PC-3 (cell line): ENCODE measurements at regions not wholly inside any gene's neighbourhood (a gene's known extent, or its start where the extent isn't known, plus 50 kb on each side); places are given as distances from the start of the nearest gene placed in this dataset.

Experiments used
- ATAC-seq: fragments of 200-7000 bp; cut with Tn5 transposase; 2 replicates; pipeline ENCODE4 v1.9.1; 2020; ENCODE audit warnings: mild to moderate bottlenecking, moderate library complexity
- BruUV-seq: library from RNA; stranded (reverse); fragments of 400-500 nt; replicated peaks from 2 replicates; lab custom pipeline; 2021; lab: Mats Ljungman, UMichigan
- CTCF ChIA-PET: fragments of 300-600 bp; sonication (Branson Sonifier 250); formaldehyde crosslinking; loops from one replicate; lab custom pipeline; 2022; ENCODE audit warnings: antibody characterized with exemption; lab: Charles Lee
- POLR2A ChIA-PET: fragments of 300-600 bp; sonication (Branson Sonifier 250); formaldehyde crosslinking; loops from one replicate; lab custom pipeline; 2022; ENCODE audit warnings: antibody characterized with exemption; ENCODE audit not compliant: unreplicated experiment; lab: Charles Lee
- DNase-seq: peaks from one replicate; pipeline ENCODE4 v3.0.0-alpha.2; 2015
- H2AFZ ChIP-seq: fragments of 300-600 bp; sonication (generic); 2 replicates; pipeline ENCODE4 v1.6.0; 2016; ENCODE audit warnings: antibody characterized with exemption, low read length
- H3F3A ChIP-seq: fragments of 300-600 bp; sonication (generic); one replicate; pipeline ENCODE4 v1.6.0; 2017; ENCODE audit warnings: antibody characterized with exemption, low read length, control low read depth, mild to moderate bottlenecking; ENCODE audit not compliant: unreplicated experiment
- H3K27ac ChIP-seq: fragments of 300-600 bp; sonication (generic); 2 replicates; pipeline ENCODE4 v1.5.1; 2016; ENCODE audit warnings: mild to moderate bottlenecking, low read length
- H3K27me3 ChIP-seq: fragments of 300-600 bp; sonication (generic); 2 replicates; pipeline ENCODE4 v1.6.1; 2016; ENCODE audit warnings: low read length, mixed read lengths
- H3K36me3 ChIP-seq: fragments of 300-600 bp; sonication (generic); 2 replicates; pipeline ENCODE4 v1.6.1; 2016; ENCODE audit warnings: low read depth, mixed run types, low read length, mixed read lengths
- H3K4me1 ChIP-seq: fragments of 300-600 bp; sonication (generic); 2 replicates; pipeline ENCODE4 v1.5.1; 2016; ENCODE audit warnings: low read length; ENCODE audit not compliant: insufficient read depth
- H3K4me2 ChIP-seq: fragments of 300-600 bp; sonication (generic); 2 replicates; pipeline ENCODE4 v1.6.0; 2016; ENCODE audit warnings: low read length
- H3K4me3 ChIP-seq: fragments of 300-600 bp; sonication (generic); 2 replicates; pipeline ENCODE4 v1.5.1; 2016; ENCODE audit warnings: mild to moderate bottlenecking, low read length, mixed read lengths
- H3K79me2 ChIP-seq: fragments of 300-600 bp; sonication (generic); 2 replicates; pipeline ENCODE4 v1.6.1; 2017; ENCODE audit warnings: low read length, mixed read lengths
- H3K9ac ChIP-seq: fragments of 300-600 bp; sonication (generic); 2 replicates; pipeline ENCODE4 v1.6.0; 2016; ENCODE audit warnings: mild to moderate bottlenecking, low read length
- H3K9me2 ChIP-seq: fragments of 300-600 bp; sonication (generic); replicated peaks from 2 replicates; pipeline ENCODE4 v1.6.1; 2016; ENCODE audit warnings: mixed run types, low read length, mixed read lengths
- H3K9me3 ChIP-seq: fragments of 300-600 bp; sonication (generic); 2 replicates; pipeline ENCODE4 v1.6.1; 2016; ENCODE audit warnings: low read length, mixed read lengths
- H4K20me1 ChIP-seq: fragments of 300-600 bp; sonication (generic); 2 replicates; pipeline ENCODE4 v1.6.1; 2016; ENCODE audit warnings: low read length, mixed read lengths
- CTCF ChIP-seq: fragments of 300-600 bp; sonication (generic); conservative IDR thresholded peaks from 2 replicates; pipeline ENCODE4 v1.5.1; 2017; ENCODE audit warnings: antibody characterized with exemption, low read depth, mild to moderate bottlenecking, low read length
- EZH2 ChIP-seq: fragments of 300-600 bp; sonication (generic); IDR thresholded peaks from one replicate; pipeline ENCODE4 v1.6.1; 2017; ENCODE audit warnings: antibody characterized with exemption, mild to moderate bottlenecking, low read length; ENCODE audit not compliant: unreplicated experiment
- EZH2phosphoT487 ChIP-seq: fragments of 300-600 bp; sonication (generic); IDR thresholded peaks from 2 replicates; pipeline ENCODE4 v1.6.1; 2018; ENCODE audit warnings: mild to moderate bottlenecking, antibody characterized with exemption, low read length, borderline replicate concordance
- intact Hi-C: fragments of 100-400 bp; cut with micrococcal nuclease; formaldehyde crosslinking; loops from 2 replicates; pipeline ENCODE4 v1.9.0; 2023

DNA sequence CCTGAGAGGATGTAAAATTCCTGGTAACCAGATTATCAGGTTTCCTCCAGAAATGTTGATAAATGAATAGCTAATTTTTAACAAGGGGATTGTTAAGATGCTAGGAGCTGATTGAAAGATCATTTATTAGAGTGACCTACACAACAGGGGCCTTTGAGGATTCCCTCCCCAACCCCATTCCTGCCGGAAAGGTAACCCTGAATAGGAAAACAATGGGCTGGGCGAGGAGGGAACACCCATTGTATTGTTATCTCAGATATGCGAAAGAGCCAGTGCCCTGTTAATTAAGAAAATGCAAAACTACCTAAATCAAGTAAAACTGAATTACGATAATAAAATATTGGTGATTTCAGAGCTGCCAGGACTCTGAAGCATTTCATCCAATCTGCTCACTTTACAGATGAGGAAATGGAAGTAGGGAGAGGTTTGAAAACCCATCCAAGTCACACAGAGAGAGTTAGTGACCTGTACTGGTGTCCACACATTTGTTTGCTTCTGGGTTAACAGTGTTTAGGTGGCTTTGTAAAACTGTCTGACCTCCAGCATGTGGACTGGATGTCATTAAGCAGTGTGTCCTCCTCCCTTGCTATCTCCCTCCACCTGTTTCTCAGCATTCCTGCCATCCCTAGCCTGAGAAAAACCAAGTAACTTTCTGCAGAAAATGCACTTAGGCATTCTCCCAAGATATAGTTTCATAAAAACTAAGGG, 214.8 kb downstream of the TTC6 start:
- H3F3A ChIP-seq, result no peaks in the 10 kb centered on the region
- no peak overlapping the region for H3K4me3 ChIP-seq
- H3K36me3 ChIP-seq, result no peaks in the 10 kb centered on the region
- H4K20me1 ChIP-seq, result no peaks in the 10 kb centered on the region
- BruUV-seq, result no TSS peak
- no peak for DNase-seq
- intact Hi-C loops, result no loop called here
- no peak overlapping the region for H2AFZ ChIP-seq
- H3K79me2 ChIP-seq, result no peaks in the 10 kb centered on the region
- H3K4me2 ChIP-seq, result no peak overlapping the region
- no peaks in the 10 kb centered on the region for H3K9me3 ChIP-seq
- ATAC-seq, result no peak
- ChIA-PET POLR2A (no interaction called here), CTCF (no interaction called here)
- peaks cover 3% of the 10 kb centered on the region; the same call in 1 of the 2 replicates for H3K4me1 ChIP-seq
- no peaks in the 10 kb centered on the region for H3K27me3 ChIP-seq
- H3K9ac ChIP-seq, result no peak overlapping the region
- TF ChIP-seq EZH2 (no peak), CTCF (no peak), EZH2phosphoT487 (no peak)
- H3K27ac ChIP-seq, result no peak overlapping the region
- no peaks in the 10 kb centered on the region for H3K9me2 ChIP-seq

GRCh38 chr14:37813732-37814131, 218.3 kb downstream of the TTC6 start:
- Histone ChIP-seq H3K79me2 (no peaks in the 10 kb centered on the region), H3K9me3 (no peaks in the 10 kb centered on the region), H3F3A (no peaks in the 10 kb centered on the region), H3K27ac (no peak overlapping the region), H3K36me3 (no peaks in the 10 kb centered on the region), H2AFZ (no peak overlapping the region), H3K4me2 (no peak overlapping the region), H3K4me3 (no peak overlapping the region), H4K20me1 (no peaks in the 10 kb centered on the region), H3K27me3 (no peaks in the 10 kb centered on the region), H3K9ac (no peak overlapping the region), H3K4me1 (peaks cover 5% of the 10 kb centered on the region; the same call in 1 of the 2 replicates), H3K9me2 (no peaks in the 10 kb centered on the region)
- intact Hi-C loops, result no loop called here
- no TSS peak for BruUV-seq
- TF ChIP-seq EZH2, result no peak
- TF ChIP-seq CTCF, result no peak
- no peak for TF ChIP-seq EZH2phosphoT487
- ATAC-seq (peak; percentile 68), DNase-seq (peak; percentile 9)
- ChIA-PET CTCF (no interaction called here), POLR2A (no interaction called here)

- no peak overlapping the region for H3K4me3 ChIP-seq
- intact Hi-C loops, result loop anchor here (2.0 kb wide), 1 partner anchor 19 kb away; no protein-coding TSS in a partner anchor
- ChIA-PET CTCF (no interaction called here), POLR2A (no interaction called here)
- no peak overlapping the region for H3K4me2 ChIP-seq
- no peaks in the 10 kb centered on the region for H3K79me2 ChIP-seq
- H3K9ac ChIP-seq, result no peak overlapping the region
- H2AFZ ChIP-seq, result no peak overlapping the region
- no peaks in the 10 kb centered on the region for H4K20me1 ChIP-seq
- no peak overlapping the region for H3K27ac ChIP-seq
- TF ChIP-seq CTCF, result no peak
- TF ChIP-seq EZH2phosphoT487, result no peak
- no peak for TF ChIP-seq EZH2
- DNase-seq (no peak), ATAC-seq (no peak)
- H3K36me3 ChIP-seq, result no peaks in the 10 kb centered on the region
- H3K27me3 ChIP-seq, result no peaks in the 10 kb centered on the region
- H3K4me1 ChIP-seq, result peaks cover 13% of the 10 kb centered on the region; the same call in 1 of the 2 replicates
- no peaks in the 10 kb centered on the region for H3K9me3 ChIP-seq
- BruUV-seq, result no TSS peak
- H3K9me2 ChIP-seq, result no peaks in the 10 kb centered on the region
- no peaks in the 10 kb centered on the region for H3F3A ChIP-seq
Observed at GRCh38 chr14:37816135-37816534, 220.7 kb downstream of the TTC6 start.
